Esophagus mucosa (tissue), 1 donor: ENCODE measurements at regions not wholly inside any gene's neighbourhood (a gene's known extent, or its start where the extent isn't known, plus 50 kb on each side); places are given as distances from the start of the nearest gene placed in this dataset.
A peak's percentile ranks its signal among the peaks of the same experiment; 100 is the strongest.

Experiments
- ATAC-seq: fragments of 200-7000 bp; cut with Tn5 transposase; one replicate; pipeline ENCODE4 v1.9.1; 2020
- donor health status: DM: yes; HTN: yes; CAD: no.

DNA sequence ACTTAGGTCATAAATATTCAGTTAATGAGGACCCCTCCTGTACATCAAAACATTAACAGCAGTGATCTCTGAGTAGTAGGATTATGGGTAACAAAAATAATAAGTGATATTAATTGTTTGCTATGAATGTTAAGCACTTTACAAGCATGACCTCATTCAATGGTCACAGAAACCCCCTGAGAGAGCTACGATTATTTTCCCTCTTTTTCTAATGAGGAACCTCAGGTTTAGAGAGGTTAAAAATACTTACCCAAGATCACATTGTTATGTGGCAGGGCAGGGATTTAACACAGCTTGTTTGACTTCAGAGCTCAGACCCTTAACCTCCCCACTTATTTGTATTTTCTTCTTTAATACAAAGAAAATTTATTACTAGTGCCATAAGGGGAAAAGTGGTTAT is 228.2 kb downstream of the TBL1XR1 start:
- ATAC-seq: no peak

DNA sequence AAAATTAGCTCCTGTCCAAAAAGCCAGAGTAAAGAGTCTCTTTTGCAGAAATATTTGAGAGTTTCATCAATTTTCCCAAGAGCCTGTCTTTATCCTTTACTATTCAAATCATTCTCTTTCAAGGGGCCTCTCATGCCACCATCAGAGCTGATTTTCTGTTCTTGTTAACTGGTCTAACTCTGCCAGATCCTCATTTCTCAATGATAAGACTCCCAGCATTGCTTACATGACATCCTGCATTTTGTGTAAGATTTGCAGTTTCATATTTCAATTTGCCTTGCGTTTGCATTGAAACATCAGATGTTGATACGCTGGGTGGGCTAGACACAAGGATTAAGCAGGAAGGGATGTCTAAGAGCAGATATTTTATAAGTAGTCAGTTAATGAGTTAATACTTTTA is 228.7 kb downstream of the TBL1XR1 start:
- ATAC-seq: no peak

DNA sequence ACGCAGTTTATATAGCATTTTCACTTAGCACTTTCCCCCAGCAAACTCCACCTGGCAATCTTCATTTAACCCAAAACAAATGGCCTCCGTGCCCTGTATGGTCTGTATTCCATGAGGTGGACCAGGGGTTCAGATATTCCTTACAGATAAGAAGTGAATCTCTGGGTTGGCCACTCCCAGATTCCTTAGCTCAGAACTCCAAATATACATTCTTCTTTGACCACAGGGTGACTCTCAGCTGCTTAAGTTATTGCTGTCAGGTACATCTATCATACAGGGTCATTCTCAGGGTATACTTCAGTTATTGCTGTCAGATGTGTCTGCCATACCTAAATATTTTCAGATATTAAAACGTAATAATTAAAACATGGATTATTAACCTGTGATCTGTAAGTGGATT is 229.8 kb downstream of the TBL1XR1 start:
- no peak for ATAC-seq

DNA sequence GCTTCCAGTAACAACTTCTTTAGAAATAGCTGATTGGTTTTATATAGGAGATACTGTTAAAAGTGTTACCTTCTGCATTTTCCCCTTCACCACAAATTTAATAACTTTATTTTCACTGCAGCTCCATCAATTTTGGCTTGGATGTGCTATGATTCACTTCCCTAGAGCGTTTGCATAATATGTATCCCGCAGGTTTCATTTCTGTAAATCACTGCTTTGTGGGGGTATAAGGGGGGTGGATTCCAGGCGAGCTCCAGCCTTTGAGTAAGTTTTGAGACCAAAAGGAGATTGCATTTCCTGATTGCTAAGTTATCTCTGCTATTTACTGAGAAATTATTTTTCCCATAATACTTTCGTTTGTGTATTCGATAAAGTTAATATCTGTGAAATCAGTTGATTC is 232.6 kb downstream of the TBL1XR1 start:
- no peak for ATAC-seq

DNA sequence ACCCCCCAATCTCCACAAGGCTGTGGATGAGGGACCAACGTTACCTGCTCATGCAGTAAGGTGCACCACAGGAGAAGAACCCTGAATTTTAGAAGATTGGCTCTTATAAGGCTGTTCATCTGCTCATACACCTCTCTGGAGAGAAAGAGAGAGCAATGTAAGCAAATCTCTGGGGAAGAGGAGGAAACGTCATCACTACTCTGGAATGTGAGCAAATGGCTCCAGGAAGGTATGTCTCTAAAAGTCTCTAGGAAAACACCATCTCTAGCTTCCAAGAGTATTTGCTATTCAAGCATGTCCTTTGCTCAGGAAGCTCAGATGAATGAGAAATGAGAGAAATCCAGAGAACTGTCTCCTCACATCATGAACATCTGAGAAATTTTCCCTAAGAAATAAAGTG is 235.4 kb downstream of the TBL1XR1 start:
- ATAC-seq: no peak

DNA sequence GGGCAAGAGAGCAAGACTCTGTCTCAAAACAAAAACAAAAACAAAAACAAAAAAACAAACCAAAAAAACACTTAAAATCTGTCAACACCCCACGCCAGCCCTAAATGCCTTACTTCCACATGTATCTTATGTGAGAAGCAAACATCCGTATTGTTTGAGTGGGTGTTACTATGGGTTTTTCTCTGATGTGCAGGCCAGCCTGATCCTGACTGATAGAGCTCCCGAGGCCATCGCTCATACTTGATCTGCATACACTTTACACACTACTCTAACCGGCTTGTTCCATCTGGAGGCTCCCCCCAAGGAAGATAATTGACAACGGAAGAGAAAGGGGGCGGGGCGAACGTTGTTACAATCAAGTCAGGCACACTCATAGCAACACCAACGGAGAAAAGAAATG is 237.4 kb downstream of the TBL1XR1 start:
- ATAC-seq: no peak

DNA sequence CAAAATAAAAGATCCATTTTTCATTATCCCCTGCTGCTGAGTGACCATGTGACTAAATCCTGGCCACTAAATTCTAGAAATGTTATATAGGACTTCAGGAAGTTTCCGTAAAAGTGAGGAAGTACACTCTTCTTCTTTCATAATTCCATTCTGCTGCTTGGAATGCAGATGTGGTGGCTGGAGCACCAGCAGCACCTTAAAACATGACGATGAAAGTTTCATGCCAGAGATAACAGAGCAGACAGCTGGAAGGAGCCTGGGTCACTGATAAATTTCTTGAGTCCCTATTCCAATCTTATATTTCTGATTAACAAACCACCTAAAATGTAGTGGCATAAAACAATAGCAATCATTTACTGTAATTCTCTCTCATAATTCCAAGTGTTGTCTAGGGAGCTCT is 238.7 kb downstream of the TBL1XR1 start:
- ATAC-seq: no peak

DNA sequence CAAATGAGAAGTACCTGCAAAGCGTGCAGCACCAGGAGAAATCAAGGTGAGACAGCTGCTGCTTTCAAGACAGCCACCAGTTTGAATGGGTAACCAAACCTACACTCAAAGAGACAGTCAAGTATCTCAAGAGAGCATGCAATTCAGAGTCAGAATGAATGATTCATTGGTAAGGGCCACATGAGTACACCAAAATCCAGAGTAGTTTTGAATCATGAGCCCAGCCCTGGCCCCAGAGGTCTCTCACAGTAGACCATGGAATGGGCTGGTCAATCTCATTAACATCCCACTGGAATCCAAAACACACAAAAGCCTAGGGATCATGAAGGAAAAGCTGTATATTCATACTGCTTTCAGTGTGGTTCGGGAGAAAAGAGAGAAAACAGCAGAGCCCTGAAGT is 242.8 kb downstream of the TBL1XR1 start:
- ATAC-seq: no peak

DNA sequence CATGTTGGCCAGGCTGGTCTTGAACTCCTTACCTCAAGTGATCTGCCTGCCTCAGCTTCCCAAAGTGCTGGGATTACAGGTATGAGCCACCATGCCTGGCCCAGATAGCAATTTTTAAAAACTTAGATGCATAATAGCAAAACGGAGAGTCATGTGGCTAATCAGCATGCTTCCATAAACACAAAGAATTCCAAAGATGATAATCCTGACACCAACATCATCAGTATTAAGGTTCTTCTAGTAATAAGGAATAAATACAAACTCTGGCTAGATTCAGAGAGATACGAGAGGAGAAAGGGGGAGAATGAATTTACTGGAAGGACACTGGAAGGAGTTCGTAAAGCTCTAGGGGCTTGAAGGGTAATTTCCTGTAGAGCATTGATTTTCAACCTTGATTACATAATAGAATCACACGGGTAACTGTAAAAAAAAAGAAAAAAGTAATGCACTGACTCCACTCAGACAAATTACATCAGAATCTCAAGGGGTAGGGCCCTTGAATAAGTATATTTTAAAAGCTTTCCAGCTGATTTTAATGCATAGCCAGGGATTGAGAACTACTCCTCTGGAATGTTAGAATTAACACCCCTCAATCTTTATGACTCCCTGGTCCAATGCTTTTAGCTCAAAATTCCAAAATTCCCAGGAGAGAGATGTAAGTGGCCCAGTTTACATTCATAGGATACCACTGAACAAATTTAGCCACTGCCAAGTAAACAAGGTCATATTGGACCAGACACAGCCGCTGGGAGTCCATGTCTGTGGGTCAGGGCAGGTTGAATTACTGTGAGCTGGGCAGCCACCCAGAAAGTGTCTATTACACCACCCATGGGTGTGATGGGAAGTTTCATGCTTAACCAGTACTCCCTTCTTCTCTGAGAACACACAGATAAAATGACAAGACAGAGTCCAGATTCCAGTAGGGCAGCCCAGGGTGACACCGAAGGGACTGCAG is 243.9 kb downstream of the TBL1XR1 start:
- ATAC-seq: peak; percentile 79

DNA sequence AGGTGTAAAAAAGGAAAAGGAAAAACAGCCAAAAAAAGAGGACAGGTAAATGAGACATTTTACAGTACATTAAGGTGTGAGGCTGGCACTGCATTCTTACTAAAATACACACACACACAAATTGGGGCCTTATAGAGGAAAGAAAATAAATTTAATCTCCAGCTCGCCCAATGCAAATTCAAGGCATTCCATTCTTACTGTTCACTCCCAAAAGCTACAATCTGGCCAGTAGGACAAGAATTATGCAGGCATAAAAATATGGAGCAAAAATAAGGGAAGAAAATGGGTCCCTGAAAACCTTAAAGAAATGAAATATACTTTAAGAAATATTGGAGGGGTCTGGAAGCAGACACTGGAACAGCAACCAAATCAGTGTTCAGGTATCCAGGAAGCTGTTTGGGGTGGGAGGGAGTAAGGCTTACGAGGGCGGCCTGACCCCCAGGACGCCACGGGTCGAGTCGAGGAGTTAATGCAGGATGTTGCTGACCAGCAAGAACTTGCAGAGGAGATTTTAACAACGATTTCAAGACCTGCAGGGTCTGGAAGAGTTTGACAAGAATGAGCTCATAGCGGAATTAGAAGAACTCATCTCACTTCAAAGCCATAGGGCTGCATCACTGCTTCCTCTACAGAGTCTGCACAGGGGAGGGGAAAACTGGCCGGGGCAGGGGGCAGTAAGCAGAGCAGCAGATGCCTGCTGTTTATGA is 245.5 kb downstream of the TBL1XR1 start:
- no peak for ATAC-seq

DNA sequence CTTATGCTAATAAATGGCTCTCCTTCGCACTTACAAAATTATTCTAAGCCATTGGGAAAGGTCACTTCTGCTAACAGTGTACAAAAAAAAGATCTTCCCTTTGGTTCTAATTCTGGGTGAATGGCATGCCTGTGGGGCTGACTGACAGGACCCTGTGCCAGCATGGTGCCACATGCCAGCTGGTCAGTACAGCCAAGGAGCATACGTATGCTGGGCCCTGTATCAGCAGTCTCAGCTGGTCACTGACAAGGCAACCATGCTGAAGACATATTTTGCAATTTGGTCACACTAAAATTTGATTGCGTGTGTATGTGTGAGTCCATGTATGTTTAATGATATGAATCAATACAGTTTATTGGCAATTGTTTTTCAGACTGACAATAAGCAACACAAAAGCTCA is 246.1 kb downstream of the TBL1XR1 start:
- ATAC-seq: no peak

DNA sequence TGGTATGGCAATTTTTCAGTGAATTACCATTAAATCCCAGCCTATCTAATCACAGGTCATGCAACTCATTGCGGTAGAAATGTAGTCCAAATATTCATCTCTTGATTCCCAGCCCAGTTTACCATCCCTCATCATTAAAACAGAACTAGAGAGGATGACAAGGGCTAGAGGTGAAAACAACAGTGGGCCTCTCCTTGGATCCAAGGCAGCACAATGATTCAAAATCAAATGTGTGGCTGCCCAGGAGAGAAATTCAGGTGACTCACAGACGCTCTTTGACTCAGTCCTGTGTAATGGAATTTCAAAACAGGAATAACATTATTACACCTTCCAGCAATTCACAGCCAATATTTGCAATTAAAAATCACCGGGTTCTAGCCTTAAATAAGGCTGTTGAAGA is 246.5 kb downstream of the TBL1XR1 start:
- ATAC-seq: peak; percentile 80

DNA sequence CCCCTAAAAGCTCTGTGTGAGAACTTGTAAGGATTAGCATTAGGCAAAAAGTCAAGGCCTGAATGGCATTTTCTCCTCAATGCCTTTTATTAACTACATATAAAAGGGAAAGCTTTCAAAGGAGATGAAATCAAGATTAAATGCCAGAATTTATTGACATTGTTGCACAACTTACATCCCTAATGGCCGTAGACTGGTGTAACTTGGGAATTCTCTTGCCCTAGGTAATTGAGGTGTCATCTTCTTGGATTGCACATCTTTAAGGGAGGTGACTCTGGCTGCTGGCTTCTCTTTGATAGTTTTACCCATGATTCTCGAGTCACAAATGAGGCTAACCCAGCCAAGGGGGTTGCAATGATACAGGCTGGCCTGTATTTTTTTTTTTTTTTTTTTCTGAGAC is 249.1 kb downstream of the TBL1XR1 start:
- ATAC-seq: no peak

DNA sequence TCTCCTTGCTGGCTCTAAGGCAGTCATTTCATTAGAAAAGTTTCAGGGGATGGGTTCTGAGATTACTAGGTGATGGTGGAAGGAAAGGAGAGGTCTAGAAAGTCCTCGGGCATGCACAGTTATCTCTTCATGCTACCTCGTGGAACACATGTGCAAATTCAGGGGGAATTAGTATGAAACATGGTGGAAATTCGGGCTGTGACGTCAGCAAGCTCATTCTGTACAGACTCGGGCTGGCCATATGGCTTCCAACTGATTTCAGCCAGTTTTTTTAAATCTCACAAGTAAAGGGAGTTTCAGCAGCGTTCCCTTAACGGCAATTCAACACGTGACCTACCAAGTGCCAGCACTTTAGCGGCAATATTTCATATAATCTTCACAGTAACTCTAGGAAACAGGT is 251.1 kb downstream of the TBL1XR1 start:
- no peak for ATAC-seq

DNA sequence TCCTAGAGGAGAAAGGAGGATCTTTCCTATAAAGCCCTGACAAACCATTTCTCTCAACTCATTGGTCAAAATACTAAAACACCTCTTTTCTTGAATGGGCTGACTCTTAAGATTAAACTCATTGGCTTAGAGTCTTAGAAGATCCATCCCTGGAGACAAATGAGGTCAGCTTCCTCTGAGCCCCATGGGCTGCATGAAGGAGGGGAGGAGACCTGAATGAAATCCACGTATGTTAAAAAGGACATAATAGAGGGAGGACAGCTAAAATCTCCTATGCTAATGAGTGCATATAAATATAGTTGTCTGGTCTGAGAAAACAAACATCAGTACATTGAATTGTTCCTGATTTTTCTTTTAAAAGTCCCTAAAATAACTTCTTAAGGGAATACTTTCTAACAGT is 255.0 kb downstream of the TBL1XR1 start:
- no peak for ATAC-seq

DNA sequence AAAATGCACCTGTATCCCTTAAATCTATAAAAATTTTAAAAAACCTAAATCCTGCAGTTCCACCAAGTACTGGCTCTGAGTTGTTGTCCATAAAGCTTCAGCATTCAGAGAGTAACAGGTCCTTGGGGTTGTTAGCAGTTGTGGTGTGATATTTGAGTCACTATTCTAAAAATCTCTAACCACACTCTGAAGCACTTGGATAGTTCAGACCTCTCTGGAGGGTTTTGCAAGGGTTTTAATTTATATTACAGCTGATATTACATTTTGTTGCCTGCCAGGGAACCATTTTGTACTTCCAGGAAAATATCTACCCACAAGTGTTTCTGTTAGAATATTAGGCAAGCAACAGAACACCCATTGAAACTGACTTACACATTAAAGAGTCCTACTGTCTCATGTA is 255.6 kb downstream of the TBL1XR1 start:
- ATAC-seq: no peak

DNA sequence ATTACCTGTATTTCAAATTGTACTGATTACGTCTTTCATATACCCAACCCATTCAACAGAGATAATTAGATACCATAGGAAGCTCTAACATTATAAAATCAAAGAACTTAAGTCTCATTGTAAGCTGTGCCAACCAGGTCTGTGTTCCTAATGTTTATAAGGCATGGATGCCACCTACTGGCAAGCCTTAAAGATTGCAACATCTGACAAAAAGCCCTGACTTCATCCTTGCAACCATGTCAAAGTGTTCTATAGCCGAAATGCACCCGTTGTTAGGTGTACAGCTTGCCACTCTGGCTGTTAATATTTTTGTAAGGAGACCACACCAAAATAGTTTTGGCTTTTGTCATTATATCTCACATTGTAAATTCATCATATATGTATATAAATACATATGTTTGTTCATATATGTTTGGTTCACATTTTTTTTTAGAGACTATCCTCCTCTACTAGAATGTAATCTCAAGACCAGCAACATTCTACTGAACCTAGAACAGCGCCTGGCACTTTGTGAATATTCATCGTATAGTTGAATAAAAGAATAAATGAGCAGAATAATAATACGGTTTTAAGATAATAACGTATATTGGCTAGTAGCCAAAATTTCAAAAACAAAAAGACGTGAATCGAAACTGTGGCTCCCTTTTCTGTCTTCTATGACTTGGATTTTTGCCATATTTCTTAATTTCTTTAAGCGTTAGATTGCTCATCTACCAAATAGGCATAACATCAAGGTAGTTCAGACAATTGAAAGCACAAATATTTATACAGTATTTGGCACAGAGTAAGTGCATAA is 258.1 kb downstream of the TBL1XR1 start:
- peak; percentile 86 for ATAC-seq

DNA sequence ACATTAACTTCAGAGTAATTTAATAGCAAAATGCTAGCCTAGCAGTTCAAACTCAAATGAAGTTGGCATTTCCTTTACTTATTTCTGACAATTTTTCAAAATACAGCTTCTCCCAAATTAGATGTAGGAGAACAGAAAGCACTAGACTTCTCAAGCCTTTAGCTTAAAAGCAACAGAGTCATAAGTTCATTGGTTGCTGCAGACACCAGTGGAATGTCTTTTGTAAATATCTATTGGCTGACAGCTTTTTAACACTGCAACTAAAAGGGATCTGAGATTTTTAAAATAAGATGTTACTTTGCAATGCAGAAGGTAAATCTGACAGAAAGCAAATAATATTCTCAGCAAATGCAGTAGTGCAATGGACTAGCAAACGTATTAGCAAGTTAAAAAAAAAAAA is 259.3 kb downstream of the TBL1XR1 start:
- ATAC-seq: no peak

DNA sequence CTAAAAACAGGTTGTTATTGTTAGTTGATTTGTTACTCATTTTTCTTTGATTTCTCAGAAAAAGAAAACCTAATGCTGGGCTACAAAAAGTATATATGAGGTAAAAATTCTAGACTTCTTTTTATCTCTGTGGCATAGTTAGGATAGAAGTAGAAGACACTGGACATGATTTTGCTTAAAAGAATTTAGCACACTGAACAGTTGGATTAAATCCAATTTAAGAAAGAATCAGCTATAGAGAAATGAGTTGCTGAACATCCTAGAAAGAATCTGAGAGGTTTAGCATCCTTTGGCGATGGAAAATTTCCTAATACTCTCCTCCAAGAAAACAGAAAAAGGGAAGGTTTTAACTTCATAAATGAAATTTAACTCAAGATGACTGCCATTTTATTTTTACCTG is 259.7 kb downstream of the TBL1XR1 start:
- ATAC-seq: no peak

DNA sequence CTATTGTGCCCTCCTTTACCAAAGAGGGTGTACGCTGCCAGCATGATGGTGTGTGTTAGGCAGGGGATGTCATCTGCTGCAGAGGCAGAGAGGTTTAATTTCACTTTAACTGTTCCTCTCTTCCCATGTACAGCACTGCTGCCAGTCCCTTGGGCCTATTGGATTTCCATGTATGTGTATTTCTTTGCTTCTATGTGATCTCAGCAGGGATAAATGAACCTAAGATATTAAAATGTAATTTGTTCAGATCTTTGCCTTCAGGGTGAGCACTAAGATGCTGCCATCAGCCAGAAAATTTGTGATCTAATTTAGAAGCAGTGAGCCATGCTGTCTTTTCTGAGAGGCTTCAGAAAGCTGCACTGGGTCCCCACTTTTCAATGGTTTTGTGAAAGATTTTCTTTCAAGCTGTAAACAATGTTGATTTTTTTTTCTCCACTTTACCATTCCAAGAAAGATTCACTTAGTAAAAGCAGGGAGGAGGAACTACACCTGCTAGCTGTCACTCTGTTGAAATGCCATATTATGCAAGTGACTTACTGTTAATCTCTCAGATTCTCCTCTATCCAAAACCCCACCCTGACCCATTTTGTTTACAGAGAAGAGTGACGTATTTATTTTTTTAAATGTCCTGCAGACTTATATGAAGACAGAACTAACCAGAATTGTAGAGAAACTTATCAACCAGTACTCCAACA is 261.9 kb downstream of the TBL1XR1 start:
- no peak for ATAC-seq

DNA sequence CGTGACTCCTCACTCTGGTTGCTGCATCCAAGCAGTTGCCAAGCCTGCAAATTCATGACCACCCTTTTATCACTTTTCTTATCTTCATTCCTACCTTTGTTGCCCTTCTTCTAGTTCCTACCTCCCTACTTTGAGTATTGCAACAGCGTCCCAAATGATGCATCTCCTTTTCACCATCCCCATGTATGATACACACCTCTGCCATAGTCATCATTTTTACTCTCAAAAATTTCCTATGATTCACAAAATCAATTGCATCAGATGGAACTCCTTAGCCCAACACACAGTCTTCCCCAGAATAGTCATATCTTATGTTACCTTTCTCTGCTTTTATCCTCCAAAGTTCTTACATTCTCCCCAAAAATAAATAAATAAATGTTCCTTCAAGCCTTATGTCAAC is 262.6 kb downstream of the TBL1XR1 start:
- ATAC-seq: no peak

DNA sequence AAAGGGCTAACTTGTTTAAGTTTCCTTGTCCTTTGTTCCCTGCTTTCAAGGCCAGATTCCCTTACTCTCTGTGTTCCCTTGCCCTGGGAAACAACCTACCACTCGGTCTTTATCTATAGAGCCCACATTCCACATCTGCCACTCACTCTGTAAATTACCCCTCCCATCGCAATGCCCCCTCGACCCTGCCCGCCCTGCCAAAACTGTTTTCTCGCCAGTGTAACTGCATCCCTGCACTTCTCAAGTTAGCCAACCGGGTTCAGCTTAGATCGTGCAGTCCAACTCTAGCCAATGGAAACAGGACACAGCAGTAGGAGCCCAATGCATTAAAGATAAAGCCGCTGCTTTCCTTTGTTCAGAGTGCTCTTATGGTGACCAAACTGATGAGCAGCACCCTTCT is 263.6 kb downstream of the TBL1XR1 start:
- no peak for ATAC-seq

DNA sequence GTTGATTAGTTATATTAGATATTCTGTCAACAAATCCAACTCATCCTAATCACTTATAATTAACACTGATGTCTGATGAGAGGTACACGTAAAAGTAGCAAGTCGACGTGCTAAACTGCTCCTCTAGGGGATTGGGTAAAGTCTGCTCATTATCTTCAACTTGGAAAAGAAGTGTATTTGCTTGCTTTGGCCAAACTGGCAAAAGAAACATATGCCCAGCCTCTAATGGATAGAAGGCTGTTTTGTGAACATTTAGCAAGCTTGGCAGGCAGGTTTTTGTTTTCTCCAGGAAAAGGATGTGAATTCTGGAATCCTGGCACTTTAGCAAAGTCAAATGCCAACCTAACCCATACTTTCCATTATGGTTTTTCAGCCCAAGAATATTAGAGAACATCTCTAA is 264.8 kb downstream of the TBL1XR1 start:
- no peak for ATAC-seq
